IMR-90 (cell line): ENCODE measurements at regions not wholly inside any gene's neighbourhood (a gene's known extent, or its start where the extent isn't known, plus 50 kb on each side); places are given as distances from the start of the nearest gene placed in this dataset.

Source experiments
- ATAC-seq: fragments of 200-7000 bp; cut with Tn5 transposase; 2 replicates; pipeline ENCODE4 v1.9.1; 2020; ENCODE audit warnings: low read depth, mild to moderate bottlenecking, moderate library complexity
- BruUV-seq: library from RNA; stranded (reverse); fragments of 400-500 nt; replicated peaks from 2 replicates; lab custom pipeline; 2021; lab: Mats Ljungman, UMichigan
- CTCF ChIA-PET: fragments of 300-600 bp; formaldehyde crosslinking; extraction: SDS; loops from one replicate; lab custom pipeline; 2021; ENCODE audit warnings: antibody characterized with exemption; lab: Yijun Ruan, JAX
- POLR2A ChIA-PET: fragments of 300-600 bp; sonication (Branson Sonifier 250); formaldehyde crosslinking; loops from one replicate; lab custom pipeline; 2022; ENCODE audit warnings: antibody characterized with exemption; ENCODE audit not compliant: unreplicated experiment; lab: Charles Lee
- DNase-seq: peaks from one replicate; pipeline ENCODE4 v3.0.0; 2013
- H2AFZ ChIP-seq: replicated peaks from 2 replicates; pipeline ENCODE3; 2013; ENCODE audit warnings: low read length, mild to moderate bottlenecking; ENCODE audit not compliant: poor library complexity
- H2AK5ac ChIP-seq: 2 replicates; pipeline ENCODE4 v1.6.1; 2013; ENCODE audit warnings: low read depth, low read length, inconsistent platforms
- H2AK9ac ChIP-seq: replicated peaks from 2 replicates; pipeline ENCODE3; 2013; ENCODE audit warnings: mild to moderate bottlenecking, low read depth, low read length, moderate library complexity; ENCODE audit not compliant: poor library complexity
- H2BK120ac ChIP-seq: 2 replicates; pipeline ENCODE4 v1.6.1; 2013; ENCODE audit warnings: low read depth, low read length, inconsistent platforms
- H2BK15ac ChIP-seq: 3 replicates; pipeline ENCODE4 v1.6.1; 2013; ENCODE audit warnings: low read depth, low read length, inconsistent platforms
- H2BK20ac ChIP-seq: 2 replicates; pipeline ENCODE4 v1.6.1; 2013; ENCODE audit warnings: low read depth, mild to moderate bottlenecking, inconsistent platforms, low read length, moderate library complexity
- H2BK5ac ChIP-seq: 2 replicates; pipeline ENCODE4 v1.6.1; 2013; ENCODE audit warnings: mild to moderate bottlenecking, low read depth, low read length, inconsistent platforms; ENCODE audit not compliant: poor library complexity, severe bottlenecking
- H3K14ac ChIP-seq: replicated peaks from 2 replicates; pipeline ENCODE4 v1.6.1; 2013; ENCODE audit warnings: low read depth, low read length, inconsistent platforms
- H3K18ac ChIP-seq: 2 replicates; pipeline ENCODE4 v1.6.1; 2013; ENCODE audit warnings: low read depth, low read length, control low read depth
- H3K23ac ChIP-seq: 2 replicates; pipeline ENCODE4 v1.6.1; 2013; ENCODE audit warnings: low read depth, low read length, inconsistent platforms
- H3K27ac ChIP-seq: 2 replicates; pipeline ENCODE4 v1.5.1; 2013; ENCODE audit warnings: mild to moderate bottlenecking, control low read depth, low read length; ENCODE audit not compliant: insufficient read depth
- H3K27me3 ChIP-seq: 2 replicates; pipeline ENCODE4 v1.6.1; 2013; ENCODE audit warnings: low read length; ENCODE audit not compliant: control insufficient read depth, insufficient read depth
- H3K36me3 ChIP-seq: 2 replicates; pipeline ENCODE4 v1.6.1; 2013; ENCODE audit warnings: low read length, mixed read lengths; ENCODE audit not compliant: control insufficient read depth, insufficient read depth
- H3K4ac ChIP-seq: 2 replicates; pipeline ENCODE4 v1.6.1; 2013; ENCODE audit warnings: low read depth, low read length, inconsistent platforms
- H3K4me1 ChIP-seq: 2 replicates; pipeline ENCODE4 v1.6.1; 2013; ENCODE audit warnings: low read length, mixed read lengths; ENCODE audit not compliant: control insufficient read depth, insufficient read depth
- H3K4me2 ChIP-seq: 2 replicates; pipeline ENCODE4 v1.6.1; 2013; ENCODE audit warnings: low read depth, mild to moderate bottlenecking, control low read depth, low read length, moderate library complexity
- H3K4me3 ChIP-seq: 2 replicates; pipeline ENCODE4 v1.5.1; 2013; ENCODE audit warnings: low read depth, mild to moderate bottlenecking, control low read depth, low read length, moderate library complexity; ENCODE audit not compliant: insufficient read depth
- H3K56ac ChIP-seq: 2 replicates; pipeline ENCODE4 v1.6.1; 2013; ENCODE audit warnings: low read length, inconsistent platforms; ENCODE audit not compliant: insufficient read depth; ENCODE audit errors: extremely low read depth
- H3K79me1 ChIP-seq, 2 experiments: 2 replicates each; pipeline ENCODE4 v1.6.1; 2013; ENCODE audit warnings: low read length in 2 of 2, inconsistent platforms in 1 of 2, low read depth in 1 of 2
- H3K9ac ChIP-seq: 2 replicates; pipeline ENCODE4 v1.6.1; 2013; ENCODE audit warnings: low read depth, low read length, control low read depth
- H3K9me1 ChIP-seq: 2 replicates; pipeline ENCODE4 v1.6.1; 2013; ENCODE audit warnings: low read length, inconsistent platforms; ENCODE audit not compliant: insufficient read depth
- H3K9me3 ChIP-seq: 2 replicates; pipeline ENCODE4 v1.6.1; 2013; ENCODE audit warnings: low read length; ENCODE audit not compliant: control insufficient read depth, insufficient read depth
- H4K20me1 ChIP-seq: 2 replicates; pipeline ENCODE4 v1.6.1; 2013; ENCODE audit warnings: low read length, inconsistent platforms; ENCODE audit not compliant: insufficient read depth
- H4K5ac ChIP-seq: 2 replicates; pipeline ENCODE4 v1.6.1; 2013; ENCODE audit warnings: mild to moderate bottlenecking, low read depth, low read length, control low read depth
- H4K8ac ChIP-seq, 2 experiments: 2 replicates each; pipeline ENCODE4 v1.6.1; 2013; ENCODE audit warnings: low read depth in 2 of 2, low read length in 2 of 2, control low read depth in 1 of 2, inconsistent platforms in 1 of 2
- H4K91ac ChIP-seq: 2 replicates; pipeline ENCODE4 v1.6.1; 2013; ENCODE audit warnings: low read depth, low read length, inconsistent platforms; ENCODE audit not compliant: insufficient read depth
- BHLHE40 ChIP-seq: fragments of 150-350 bp; IDR thresholded peaks from 2 replicates; pipeline ENCODE4 v1.6.1; 2016; ENCODE audit warnings: mild to moderate bottlenecking, low read depth, low read length
- CTCF ChIP-seq: conservative IDR thresholded peaks from 2 replicates; pipeline ENCODE4 v1.5.1; 2012; ENCODE audit warnings: mild to moderate bottlenecking, low read depth, low read length, improper control_type of control experiment
- MAFK ChIP-seq: IDR thresholded peaks from 2 replicates; pipeline ENCODE4 v1.6.1; 2012; ENCODE audit warnings: low read depth, low read length, improper control_type of control experiment
- MAZ ChIP-seq: IDR thresholded peaks from 2 replicates; pipeline ENCODE4 v1.6.1; 2012; ENCODE audit warnings: low read depth, mild to moderate bottlenecking, low read length, improper control_type of control experiment, moderate library complexity, borderline replicate concordance
- MXI1 ChIP-seq: IDR thresholded peaks from 2 replicates; pipeline ENCODE4 v1.6.1; 2012; ENCODE audit warnings: low read depth, mild to moderate bottlenecking, low read length, moderate library complexity, borderline replicate concordance
- POLR2A ChIP-seq: IDR thresholded peaks from 2 replicates; pipeline ENCODE4 v1.6.1; 2012; ENCODE audit warnings: mild to moderate bottlenecking, low read depth, low read length
- RAD21 ChIP-seq: IDR thresholded peaks from 2 replicates; pipeline ENCODE4 v1.6.1; 2012; ENCODE audit warnings: low read length, improper control_type of control experiment
- RCOR1 ChIP-seq: IDR thresholded peaks from 2 replicates; pipeline ENCODE4 v1.6.1; 2012; ENCODE audit warnings: mild to moderate bottlenecking, low read length, improper control_type of control experiment; ENCODE audit not compliant: insufficient replicate concordance
- WGBS, 2 experiments: methylation state at CpG; one replicate each; pipeline versions ENCODE4 v1.1.5 to v1.1.7; 2013; ENCODE audit warnings: missing lambda C conversion rate in 2 of 2; ENCODE audit not compliant: insufficient read length in 1 of 2; ENCODE audit errors: extremely low coverage in 2 of 2; 5-methylcytosine and 5-hydroxymethylcytosine counted together
- dilution Hi-C: fragments of 300-500 bp; cut with HindIII; formaldehyde crosslinking; loops from one replicate; pipeline ENCODE4 v1.14.3; 2018; ENCODE audit warnings: low sequenced_read_pairs; ENCODE audit not compliant: unreplicated experiment
- in situ Hi-C: fragments of 300-500 bp; cut with MboI; formaldehyde crosslinking; loops from 3 replicates; pipeline ENCODE4 v1.14.3; 2019; ENCODE audit warnings: low sequenced_read_pairs, inconsistent platforms, mixed read lengths
- intact Hi-C: fragments of 100-400 bp; cut with micrococcal nuclease; formaldehyde crosslinking; loops from 2 replicates; pipeline ENCODE4 v1.10.0; 2022

DNA sequence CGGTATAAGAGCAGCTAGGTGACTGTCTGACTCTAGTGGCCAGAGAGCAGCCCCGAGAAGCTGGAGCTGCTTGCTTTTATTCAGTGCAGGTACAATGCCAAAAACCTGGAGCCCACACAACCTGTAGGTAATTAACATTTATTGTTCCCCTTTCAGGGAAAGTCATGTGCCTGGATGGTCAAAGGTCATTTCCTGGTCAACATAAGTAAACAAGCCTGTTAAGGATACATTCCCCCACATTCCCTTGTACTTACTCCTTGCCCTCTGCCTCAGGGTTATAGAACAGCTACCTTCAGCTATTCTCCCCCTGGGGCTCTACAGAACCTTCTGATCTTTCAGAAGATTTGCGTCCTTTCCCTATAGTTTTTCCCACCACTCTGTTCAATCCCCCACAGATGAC is 253.4 kb downstream of the TMA16 start:
- Histone ChIP-seq H2BK5ac (no peak overlapping the region), H4K20me1 (no peaks in the 10 kb centered on the region), H2BK120ac (no peak overlapping the region), H4K8ac (no peak overlapping the region), H3K9me1 (no peaks in the 10 kb centered on the region), H3K9ac (no peak overlapping the region), H3K14ac (no peak overlapping the region), H4K5ac (no peak overlapping the region), H2BK15ac (no peak overlapping the region), H3K4me3 (no peak overlapping the region), H3K4ac (no peak overlapping the region), H2AK9ac (no peak overlapping the region), H3K79me1 (no peaks in the 10 kb centered on the region), H3K9me3 (no peaks in the 10 kb centered on the region), H3K36me3 (no peaks in the 10 kb centered on the region), H2BK20ac (no peak overlapping the region), H2AK5ac (no peak overlapping the region), H3K18ac (no peak overlapping the region), H3K23ac (no peak overlapping the region), H4K91ac (no peak overlapping the region), H3K4me2 (no peak overlapping the region), H3K56ac (no peak overlapping the region), H3K27ac (no peak overlapping the region), H2AFZ (no peak overlapping the region), H3K4me1 (no peaks in the 10 kb centered on the region), H3K27me3 (no peaks in the 10 kb centered on the region)
- in situ Hi-C loops (no loop called here), dilution Hi-C loops (no loop called here), intact Hi-C loops (no loop called here)
- 80% methylated on average over 2 of the region's 3 CpGs; no CpG with 5 or more reads in 1 of the 2 experiments for WGBS, 2 experiments
- DNase-seq (no peak), ATAC-seq (no peak)
- TF ChIP-seq CTCF: no peak
- TF ChIP-seq MAFK: no peak
- no peak for TF ChIP-seq POLR2A
- TF ChIP-seq RAD21: no peak
- TF ChIP-seq RCOR1: no peak
- TF ChIP-seq BHLHE40: no peak
- TF ChIP-seq MXI1: no peak
- TF ChIP-seq MAZ: no peak
- ChIA-PET CTCF (interaction anchor here (0.5 to 1.4 kb wide), 3 partner anchors 35 to 1545 kb away, joined by 3 to 5 read pairs (median 3); no protein-coding TSS in a partner anchor), POLR2A (no interaction called here)
- no TSS peak for BruUV-seq
